ENCODE measurements at regions not wholly inside any gene's neighbourhood (a gene's known extent, or its start where the extent isn't known, plus 50 kb on each side); places are given as distances from the start of the nearest gene placed in this dataset.
A peak's percentile ranks its signal among the peaks of the same experiment; 100 is the strongest.

GRCh38 chr4:90025248-90025647, 101.9 kb upstream of the CCSER1 start (continued):
- TF ChIP-seq CTCF (IDR thresholded peaks at IDR 0.05; ENCODE audit: poor library complexity, severe bottlenecking), result peak; percentile 66
- TF ChIP-seq POLR2AphosphoS5 (IDR thresholded peaks at IDR 0.05), result no peak

- H3K9me3 ChIP-seq (ENCODE audit: low read length), result no peaks in the 10 kb centered on the region
- no peak overlapping the region for H3K4me2 ChIP-seq (ENCODE audit: low read length)
- TF ChIP-seq TAF1 (IDR thresholded peaks at IDR 0.05; ENCODE audit: low read depth) (no peak), CTCF (IDR thresholded peaks at IDR 0.05; ENCODE audit: poor library complexity, severe bottlenecking) (no peak), SMC3 (conservative IDR thresholded peaks at IDR 0.05; ENCODE audit: poor library complexity) (no peak), MXI1 (conservative IDR thresholded peaks at IDR 0.05; ENCODE audit: poor library complexity, severe bottlenecking) (no peak), EZH2 (IDR thresholded peaks at IDR 0.05; ENCODE audit: borderline replicate concordance, insufficient read depth, low read length, poor library complexity, severe bottlenecking) (no peak), EP300 (conservative IDR thresholded peaks at IDR 0.05; ENCODE audit: poor library complexity, severe bottlenecking) (no peak), RAD21 (conservative IDR thresholded peaks at IDR 0.05) (no peak), POLR2AphosphoS5 (IDR thresholded peaks at IDR 0.05) (no peak)
- TF ChIP-seq, protein P1, sequence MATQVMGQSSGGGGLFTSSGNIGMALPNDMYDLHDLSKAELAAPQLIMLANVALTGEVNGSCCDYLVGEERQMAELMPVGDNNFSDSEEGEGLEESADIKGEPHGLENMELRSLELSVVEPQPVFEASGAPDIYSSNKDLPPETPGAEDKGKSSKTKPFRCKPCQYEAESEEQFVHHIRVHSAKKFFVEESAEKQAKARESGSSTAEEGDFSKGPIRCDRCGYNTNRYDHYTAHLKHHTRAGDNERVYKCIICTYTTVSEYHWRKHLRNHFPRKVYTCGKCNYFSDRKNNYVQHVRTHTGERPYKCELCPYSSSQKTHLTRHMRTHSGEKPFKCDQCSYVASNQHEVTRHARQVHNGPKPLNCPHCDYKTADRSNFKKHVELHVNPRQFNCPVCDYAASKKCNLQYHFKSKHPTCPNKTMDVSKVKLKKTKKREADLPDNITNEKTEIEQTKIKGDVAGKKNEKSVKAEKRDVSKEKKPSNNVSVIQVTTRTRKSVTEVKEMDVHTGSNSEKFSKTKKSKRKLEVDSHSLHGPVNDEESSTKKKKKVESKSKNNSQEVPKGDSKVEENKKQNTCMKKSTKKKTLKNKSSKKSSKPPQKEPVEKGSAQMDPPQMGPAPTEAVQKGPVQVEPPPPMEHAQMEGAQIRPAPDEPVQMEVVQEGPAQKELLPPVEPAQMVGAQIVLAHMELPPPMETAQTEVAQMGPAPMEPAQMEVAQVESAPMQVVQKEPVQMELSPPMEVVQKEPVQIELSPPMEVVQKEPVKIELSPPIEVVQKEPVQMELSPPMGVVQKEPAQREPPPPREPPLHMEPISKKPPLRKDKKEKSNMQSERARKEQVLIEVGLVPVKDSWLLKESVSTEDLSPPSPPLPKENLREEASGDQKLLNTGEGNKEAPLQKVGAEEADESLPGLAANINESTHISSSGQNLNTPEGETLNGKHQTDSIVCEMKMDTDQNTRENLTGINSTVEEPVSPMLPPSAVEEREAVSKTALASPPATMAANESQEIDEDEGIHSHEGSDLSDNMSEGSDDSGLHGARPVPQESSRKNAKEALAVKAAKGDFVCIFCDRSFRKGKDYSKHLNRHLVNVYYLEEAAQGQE (IDR thresholded peaks at IDR 0.05; ENCODE audit: borderline replicate concordance), result no peak
- no peak overlapping the region for H3K9ac ChIP-seq (ENCODE audit: low read length)
- no peaks in the 10 kb centered on the region for H3K9me2 ChIP-seq (ENCODE audit: insufficient read depth, low read length)
- no peak overlapping the region for H3K27ac ChIP-seq (ENCODE audit: low read length)
- H4K20me1 ChIP-seq (ENCODE audit: insufficient read depth), result no peaks in the 10 kb centered on the region
- no peaks in the 10 kb centered on the region for H3F3A ChIP-seq (ENCODE audit: insufficient read depth, low read length, poor library complexity, severe bottlenecking)
- no peak overlapping the region for H3K4me3 ChIP-seq (ENCODE audit: low read length)
- H3K36me3 ChIP-seq (ENCODE audit: insufficient read depth, low read length), result no peaks in the 10 kb centered on the region
- no peaks in the 10 kb centered on the region for H3K79me2 ChIP-seq (replicated peaks; ENCODE audit: insufficient read depth, low read length)
- H2AFZ ChIP-seq (ENCODE audit: low read depth, low read length), result no peak overlapping the region
- no peaks in the 10 kb centered on the region for H3K27me3 ChIP-seq (ENCODE audit: insufficient read depth, low read depth, low read length)
Observed at GRCh38 chr4:90027565-90027964, 99.6 kb upstream of the CCSER1 start.

DNA sequence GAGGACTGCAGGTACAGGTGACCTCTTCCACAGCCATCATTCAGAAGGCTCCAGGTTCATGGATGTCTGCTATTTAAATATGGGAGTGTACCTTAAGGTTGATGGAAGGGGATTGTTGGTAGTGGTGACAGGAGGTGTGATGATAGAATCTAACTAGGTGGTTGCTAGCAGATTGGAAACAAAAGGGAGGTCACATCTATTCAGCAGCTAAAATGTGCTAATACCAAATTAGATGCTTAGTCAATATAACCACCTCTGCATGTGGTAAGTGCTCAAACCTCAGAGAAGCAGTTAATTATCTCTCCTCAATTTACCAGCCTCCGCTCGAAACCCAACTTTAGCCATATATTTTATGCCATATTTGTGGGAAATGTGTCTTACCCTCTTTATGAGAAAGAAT, 98.7 kb upstream of the CCSER1 start:
- H3K36me3 ChIP-seq (ENCODE audit: insufficient read depth, low read length), result no peaks in the 10 kb centered on the region
- H4K20me1 ChIP-seq (ENCODE audit: insufficient read depth), result no peaks in the 10 kb centered on the region
- no peaks in the 10 kb centered on the region for H3K79me2 ChIP-seq (replicated peaks; ENCODE audit: insufficient read depth, low read length)
- no peak overlapping the region for H3K9ac ChIP-seq (ENCODE audit: low read length)
- H3K27me3 ChIP-seq (ENCODE audit: insufficient read depth, low read depth, low read length), result no peaks in the 10 kb centered on the region
- H3K9me3 ChIP-seq (ENCODE audit: low read length), result no peaks in the 10 kb centered on the region
- no peak for TF ChIP-seq CTCF (IDR thresholded peaks at IDR 0.05; ENCODE audit: poor library complexity, severe bottlenecking)
- no peak for TF ChIP-seq MXI1 (conservative IDR thresholded peaks at IDR 0.05; ENCODE audit: poor library complexity, severe bottlenecking)
- TF ChIP-seq SMC3 (conservative IDR thresholded peaks at IDR 0.05; ENCODE audit: poor library complexity), result no peak
- TF ChIP-seq POLR2AphosphoS5 (IDR thresholded peaks at IDR 0.05), result no peak
- no peak for TF ChIP-seq RAD21 (conservative IDR thresholded peaks at IDR 0.05)
- TF ChIP-seq, protein P1 (IDR thresholded peaks at IDR 0.05; ENCODE audit: borderline replicate concordance), result no peak
- no peak for TF ChIP-seq TAF1 (IDR thresholded peaks at IDR 0.05; ENCODE audit: low read depth)
- no peak for TF ChIP-seq EZH2 (IDR thresholded peaks at IDR 0.05; ENCODE audit: borderline replicate concordance, insufficient read depth, low read length, poor library complexity, severe bottlenecking)
- no peak for TF ChIP-seq EP300 (conservative IDR thresholded peaks at IDR 0.05; ENCODE audit: poor library complexity, severe bottlenecking)
- H3K9me2 ChIP-seq (ENCODE audit: insufficient read depth, low read length), result no peaks in the 10 kb centered on the region
- H3K4me3 ChIP-seq (ENCODE audit: low read length), result no peak overlapping the region
- H3K4me2 ChIP-seq (ENCODE audit: low read length), result no peak overlapping the region
- no peaks in the 10 kb centered on the region for H3F3A ChIP-seq (ENCODE audit: insufficient read depth, low read length, poor library complexity, severe bottlenecking)
- H3K27ac ChIP-seq (ENCODE audit: low read length), result no peak overlapping the region
- no peak overlapping the region for H2AFZ ChIP-seq (ENCODE audit: low read depth, low read length)
